HCT116 (cell line): ENCODE measurements at regions not wholly inside any gene's neighbourhood (a gene's known extent, or its start where the extent isn't known, plus 50 kb on each side); places are given as distances from the start of the nearest gene placed in this dataset.

Source experiments
- ATAC-seq: fragments of 200-7000 bp; cut with Tn5 transposase; 2 replicates; pipeline ENCODE4 v1.9.1; 2020; ENCODE audit warnings: mild to moderate bottlenecking, moderate library complexity
- BruUV-seq: library from RNA; stranded (reverse); fragments of 400-500 nt; replicated peaks from 2 replicates; lab custom pipeline; 2021; lab: Mats Ljungman, UMichigan
- CTCF ChIA-PET: fragments of 300-600 bp; sonication (Branson Sonifier 250); formaldehyde crosslinking; loops from one replicate; lab custom pipeline; 2021; ENCODE audit warnings: antibody characterized with exemption; lab: Charles Lee
- POLR2A ChIA-PET: fragments of 300-600, 350-600 bp; sonication (Branson Sonifier 250); formaldehyde crosslinking; loops from one replicate; lab custom pipeline; 2021; ENCODE audit warnings: antibody characterized with exemption; lab: Charles Lee
- RAD21 ChIA-PET, 2 experiments: fragments of 300-600 bp; sonication (Branson Sonifier 250); formaldehyde crosslinking; loops; one replicate each; lab custom pipeline; 2023; ENCODE audit warnings: low total read pairs in 2 of 2; ENCODE audit not compliant: uncharacterized antibody in 2 of 2, unreplicated experiment in 2 of 2, low non-redundant PET in 1 of 2; lab: Charles Lee
- DNase-seq: peaks from one replicate; pipeline ENCODE4 v3.0.0-alpha.2; 2010; ENCODE audit warnings: low read depth, low spot score
- H2AFZ ChIP-seq: fragments of 200-600 bp; shearing (Covaris generic), sonication (generic); 2 replicates; pipeline ENCODE4 v1.6.1; 2017; ENCODE audit warnings: low read depth, mixed run types, mixed read lengths, antibody characterized with exemption, low read length; ENCODE audit not compliant: poor library complexity, severe bottlenecking
- H3K27ac ChIP-seq: 2 replicates; pipeline ENCODE4 v1.5.1; 2012; ENCODE audit warnings: low read depth, low read length
- H3K27me3 ChIP-seq: fragments of 200-600 bp; sonication (generic); 2 replicates; pipeline ENCODE4 v1.6.1; 2016; ENCODE audit warnings: mixed run types, low read length, mixed read lengths; ENCODE audit not compliant: insufficient read depth
- H3K36me3 ChIP-seq, 2 experiments: fragments of 200-500 bp in 1 of 2; fragments of 200-600 bp in 1 of 2; sonication (Bioruptor generic) in 1 of 2; sonication (generic) in 1 of 2; 2 replicates each; pipeline versions ENCODE4 v1.5.1 to v1.6.1; 2014 to 2016; ENCODE audit warnings: low read length in 2 of 2, inconsistent platforms in 1 of 2, mixed read lengths in 1 of 2, mixed run types in 1 of 2; ENCODE audit not compliant: insufficient read depth in 2 of 2, control insufficient read depth in 1 of 2
- H3K4me1 ChIP-seq, 2 experiments: fragments of 200-600 bp in 1 of 2; sonication (generic) in 1 of 2; 2 replicates each; pipeline versions ENCODE4 v1.5.1 to v1.6.1; 2012 to 2017; ENCODE audit warnings: low read length in 2 of 2, inconsistent platforms in 1 of 2, mild to moderate bottlenecking in 1 of 2, mixed read lengths in 1 of 2, mixed run types in 1 of 2, moderate library complexity in 1 of 2; ENCODE audit not compliant: insufficient read depth in 2 of 2, control insufficient read depth in 1 of 2
- H3K4me2 ChIP-seq: fragments of 200-600 bp; sonication (generic); 2 replicates; pipeline ENCODE4 v1.6.1; 2017; ENCODE audit warnings: mixed run types, low read length, mixed read lengths
- H3K4me3 ChIP-seq, 2 experiments: fragments of 200-600 bp in 1 of 2; sonication (generic) in 1 of 2; replicated peaks in 1 of 2; 2 replicates each; pipeline ENCODE4 v1.5.1; 2011 to 2016; ENCODE audit warnings: low read length in 2 of 2, control low read depth in 1 of 2, low read depth in 1 of 2, mild to moderate bottlenecking in 1 of 2, mixed read lengths in 1 of 2, mixed run types in 1 of 2
- H3K79me2 ChIP-seq: fragments of 200-600 bp; sonication (generic); 2 replicates; pipeline ENCODE4 v1.6.1; 2017; ENCODE audit warnings: mild to moderate bottlenecking, mixed run types, low read length, moderate library complexity, mixed read lengths; ENCODE audit not compliant: insufficient read depth
- H3K9ac ChIP-seq: fragments of 200-600 bp; sonication (generic); 2 replicates; pipeline ENCODE4 v1.6.1; 2016; ENCODE audit warnings: low read length, mixed read lengths
- H3K9me2 ChIP-seq: fragments of 200-600 bp; sonication (generic), shearing (Covaris generic); 2 replicates; pipeline ENCODE4 v1.6.1; 2017; ENCODE audit warnings: mixed run types, mild to moderate bottlenecking, moderate library complexity; ENCODE audit not compliant: insufficient read depth
- H3K9me3 ChIP-seq, 2 experiments: fragments of 200-500 bp in 1 of 2; fragments of 200-600 bp in 1 of 2; sonication (Bioruptor generic) in 1 of 2; sonication (generic) in 1 of 2; 2 replicates each; pipeline ENCODE4 v1.6.1; 2014 to 2017; ENCODE audit warnings: low read length in 2 of 2, mixed read lengths in 2 of 2, inconsistent platforms in 1 of 2, low read depth in 1 of 2, mild to moderate bottlenecking in 1 of 2, mixed run types in 1 of 2, moderate library complexity in 1 of 2; ENCODE audit not compliant: control insufficient read depth in 1 of 2, insufficient read depth in 1 of 2
- H4K20me1 ChIP-seq: fragments of 200-600 bp; sonication (generic), shearing (Covaris generic); 2 replicates; pipeline ENCODE4 v1.6.1; 2017; ENCODE audit warnings: mixed run types, mild to moderate bottlenecking, moderate library complexity; ENCODE audit not compliant: insufficient read depth
- CBX3 ChIP-seq: IDR thresholded peaks from 2 replicates; pipeline ENCODE4 v1.6.1; 2012; ENCODE audit warnings: low read depth
- CEBPB ChIP-seq: IDR thresholded peaks from 2 replicates; pipeline ENCODE4 v1.6.1; 2012; ENCODE audit warnings: low read depth
- EGR1 ChIP-seq: IDR thresholded peaks from 2 replicates; pipeline ENCODE4 v1.6.1; 2012; ENCODE audit warnings: low read depth
- EZH2 ChIP-seq: fragments of 200-600 bp; sonication (generic); IDR thresholded peaks from 2 replicates; pipeline ENCODE4 v1.6.1; 2017; ENCODE audit warnings: antibody characterized with exemption, mixed run types
- FOSL1 ChIP-seq: IDR thresholded peaks from 2 replicates; pipeline ENCODE4 v1.6.1; 2012; ENCODE audit warnings: low read depth
- POLR2AphosphoS5 ChIP-seq: IDR thresholded peaks from 2 replicates; pipeline ENCODE4 v1.6.1; 2011; ENCODE audit warnings: mild to moderate bottlenecking, low read depth, low read length, moderate library complexity
- SP1 ChIP-seq: IDR thresholded peaks from 2 replicates; pipeline ENCODE4 v1.6.1; 2012; ENCODE audit warnings: low read depth
- SRF ChIP-seq: IDR thresholded peaks from 2 replicates; pipeline ENCODE4 v1.6.1; 2012; ENCODE audit warnings: low read depth
- TCF7L2 ChIP-seq: IDR thresholded peaks from 2 replicates; pipeline ENCODE4 v1.7.0; 2011; ENCODE audit warnings: borderline replicate concordance, inconsistent platforms; ENCODE audit not compliant: insufficient read depth, insufficient read length; ENCODE audit errors: extremely low read depth
- YY1 ChIP-seq: IDR thresholded peaks from 2 replicates; pipeline ENCODE4 v1.6.1; 2011; ENCODE audit warnings: low read length, low read depth, moderate library complexity, mild to moderate bottlenecking; ENCODE audit not compliant: insufficient replicate concordance; ENCODE audit errors: extremely low read depth
- ZBTB33 ChIP-seq: IDR thresholded peaks from 2 replicates; pipeline ENCODE4 v1.6.1; 2011; ENCODE audit warnings: mild to moderate bottlenecking, low read length, moderate library complexity; ENCODE audit not compliant: insufficient replicate concordance; ENCODE audit errors: extremely low read depth
- ZNF274 ChIP-seq: fragments of 200-500 bp; sonication (Bioruptor generic); IDR thresholded peaks from 2 replicates; pipeline ENCODE4 v1.6.1; 2014; ENCODE audit warnings: mild to moderate bottlenecking, low read depth, low read length, inconsistent platforms
- intact Hi-C: fragments of 100-400 bp; cut with micrococcal nuclease; formaldehyde crosslinking; loops from 2 replicates; pipeline ENCODE4 v1.10.0; 2022

GRCh38 chr5:21613971-21614488 is 1239.1 kb downstream of the CDH12 start:
- Histone ChIP-seq H3K4me1 (no peaks in the 10 kb centered on the region), H3K4me3 (no peak overlapping the region), H3K27me3 (no peaks in the 10 kb centered on the region), H3K36me3 (no peaks in the 10 kb centered on the region), H3K27ac (no peak overlapping the region), H3K9ac (no peak overlapping the region), H3K79me2 (no peaks in the 10 kb centered on the region), H4K20me1 (no peaks in the 10 kb centered on the region), H3K9me3 (peaks cover 4 to 15% of the 10 kb centered on the region in 2 experiments; a peak in 2 of 4 replicates), H2AFZ (no peak overlapping the region), H3K4me2 (no peak overlapping the region), H3K9me2 (no peaks in the 10 kb centered on the region)
- RAD21 ChIA-PET, result no interaction called here
- TF ChIP-seq SRF (no peak), EGR1 (no peak), TCF7L2 (no peak), CBX3 (no peak), SP1 (no peak), YY1 (no peak), POLR2AphosphoS5 (no peak), EZH2 (no peak), ZBTB33 (no peak), FOSL1 (no peak), CEBPB (no peak), ZNF274 (no peak)
- POLR2A ChIA-PET, result no interaction called here
- CTCF ChIA-PET, result no interaction called here
- ATAC-seq (no peak), DNase-seq (no peak)
- BruUV-seq, result no TSS peak
- intact Hi-C loops, result no loop called here
